HL-60 (cell line): ENCODE measurements at regions not wholly inside any gene's neighbourhood (a gene's known extent, or its start where the extent isn't known, plus 50 kb on each side); places are given as distances from the start of the nearest gene placed in this dataset.

ENCODE experiments used
- DNase-seq, 2 experiments: peaks; one replicate each; pipeline ENCODE4 v3.0.0-alpha.2; 2010 to 2020; ENCODE audit warnings: low read depth in 1 of 2, low spot score in 1 of 2
- H3K27ac ChIP-seq: fragments of 250-450 bp; sonication (Bioruptor Pico); replicated peaks from 2 replicates; pipeline ENCODE4 v1.5.1; 2020; ENCODE audit warnings: mild to moderate bottlenecking, moderate library complexity
- H3K27me3 ChIP-seq: fragments of 250-450 bp; sonication (Bioruptor Pico); 2 replicates; pipeline ENCODE4 v1.5.1; 2021; ENCODE audit warnings: mild to moderate bottlenecking, moderate library complexity; ENCODE audit not compliant: insufficient read depth, poor library complexity, severe bottlenecking
- H3K4me3 ChIP-seq: replicated peaks from 2 replicates; pipeline ENCODE4 v1.5.1; 2011; ENCODE audit warnings: mild to moderate bottlenecking, control low read depth, low read length; ENCODE audit not compliant: insufficient read depth
- GABPA ChIP-seq: IDR thresholded peaks from 2 replicates; pipeline ENCODE4 v1.6.1; 2012; ENCODE audit warnings: low read depth
- POLR2AphosphoS5 ChIP-seq: IDR thresholded peaks from 2 replicates; pipeline ENCODE4 v1.6.1; 2012; ENCODE audit warnings: low read depth
- SPI1 ChIP-seq: IDR thresholded peaks from 2 replicates; pipeline ENCODE4 v1.6.1; 2012; ENCODE audit warnings: low read depth, mild to moderate bottlenecking, borderline replicate concordance
- TF ChIP-seq, protein P1 (sequence below): IDR thresholded peaks from one replicate; pipeline ENCODE4 v1.5.1; 2011; ENCODE audit warnings: low read length, control low read depth, inconsistent platforms; ENCODE audit not compliant: insufficient read depth
- TF ChIP-seq, protein P2 (sequence below): IDR thresholded peaks from 2 replicates; pipeline ENCODE4 v1.6.1; 2012; ENCODE audit warnings: low read depth; ENCODE audit not compliant: insufficient replicate concordance

DNA sequence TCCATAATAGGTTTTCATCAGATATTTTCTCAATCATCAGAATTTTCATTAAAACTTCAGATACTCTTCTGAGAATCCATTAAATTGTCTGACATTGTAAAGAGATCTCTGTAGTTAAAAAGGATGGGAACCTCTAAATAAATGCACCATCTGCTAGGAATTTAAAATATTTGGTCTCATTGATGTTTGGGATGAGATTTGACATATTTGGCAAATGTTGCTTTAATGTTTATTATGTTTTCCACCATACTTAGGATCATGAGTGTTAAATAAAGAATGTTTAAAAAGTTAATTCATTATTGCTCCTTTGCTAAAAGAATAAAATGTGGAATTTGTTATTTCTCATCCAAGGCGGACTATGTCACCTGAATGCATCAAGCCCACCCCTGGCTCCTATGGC is 85.5 kb upstream of the VANGL1 start:
- Histone ChIP-seq H3K27me3 (peaks cover 3% of the 10 kb centered on the region), H3K27ac (no peak overlapping the region), H3K4me3 (no peak overlapping the region)
- no peak for DNase-seq
- TF ChIP-seq POLR2AphosphoS5 = no peak
- TF ChIP-seq SPI1 = no peak
- TF ChIP-seq, protein P1, sequence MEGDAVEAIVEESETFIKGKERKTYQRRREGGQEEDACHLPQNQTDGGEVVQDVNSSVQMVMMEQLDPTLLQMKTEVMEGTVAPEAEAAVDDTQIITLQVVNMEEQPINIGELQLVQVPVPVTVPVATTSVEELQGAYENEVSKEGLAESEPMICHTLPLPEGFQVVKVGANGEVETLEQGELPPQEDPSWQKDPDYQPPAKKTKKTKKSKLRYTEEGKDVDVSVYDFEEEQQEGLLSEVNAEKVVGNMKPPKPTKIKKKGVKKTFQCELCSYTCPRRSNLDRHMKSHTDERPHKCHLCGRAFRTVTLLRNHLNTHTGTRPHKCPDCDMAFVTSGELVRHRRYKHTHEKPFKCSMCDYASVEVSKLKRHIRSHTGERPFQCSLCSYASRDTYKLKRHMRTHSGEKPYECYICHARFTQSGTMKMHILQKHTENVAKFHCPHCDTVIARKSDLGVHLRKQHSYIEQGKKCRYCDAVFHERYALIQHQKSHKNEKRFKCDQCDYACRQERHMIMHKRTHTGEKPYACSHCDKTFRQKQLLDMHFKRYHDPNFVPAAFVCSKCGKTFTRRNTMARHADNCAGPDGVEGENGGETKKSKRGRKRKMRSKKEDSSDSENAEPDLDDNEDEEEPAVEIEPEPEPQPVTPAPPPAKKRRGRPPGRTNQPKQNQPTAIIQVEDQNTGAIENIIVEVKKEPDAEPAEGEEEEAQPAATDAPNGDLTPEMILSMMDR = no peak
- no peak for TF ChIP-seq GABPA

DNA sequence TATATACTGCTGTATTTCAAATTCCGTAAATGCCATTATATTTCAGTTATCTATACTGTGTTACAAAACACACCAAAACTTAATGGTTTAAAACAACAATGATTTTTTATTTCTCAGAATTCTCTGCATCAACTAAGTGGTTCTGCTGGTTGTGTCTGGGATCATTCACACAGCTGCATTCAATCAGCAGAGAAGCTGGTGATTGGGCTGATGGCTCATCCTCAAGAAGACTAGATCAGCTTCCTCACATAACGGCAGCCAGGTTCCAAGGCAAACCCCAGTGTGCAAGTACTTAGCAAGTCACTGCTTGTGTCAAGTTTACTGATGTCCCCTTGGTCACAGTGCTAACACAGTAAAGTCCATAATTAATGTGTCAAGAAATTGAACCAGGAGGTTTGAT is 86.3 kb upstream of the VANGL1 start:
- no peak for TF ChIP-seq GABPA
- no peak for TF ChIP-seq SPI1
- TF ChIP-seq, protein P2, sequence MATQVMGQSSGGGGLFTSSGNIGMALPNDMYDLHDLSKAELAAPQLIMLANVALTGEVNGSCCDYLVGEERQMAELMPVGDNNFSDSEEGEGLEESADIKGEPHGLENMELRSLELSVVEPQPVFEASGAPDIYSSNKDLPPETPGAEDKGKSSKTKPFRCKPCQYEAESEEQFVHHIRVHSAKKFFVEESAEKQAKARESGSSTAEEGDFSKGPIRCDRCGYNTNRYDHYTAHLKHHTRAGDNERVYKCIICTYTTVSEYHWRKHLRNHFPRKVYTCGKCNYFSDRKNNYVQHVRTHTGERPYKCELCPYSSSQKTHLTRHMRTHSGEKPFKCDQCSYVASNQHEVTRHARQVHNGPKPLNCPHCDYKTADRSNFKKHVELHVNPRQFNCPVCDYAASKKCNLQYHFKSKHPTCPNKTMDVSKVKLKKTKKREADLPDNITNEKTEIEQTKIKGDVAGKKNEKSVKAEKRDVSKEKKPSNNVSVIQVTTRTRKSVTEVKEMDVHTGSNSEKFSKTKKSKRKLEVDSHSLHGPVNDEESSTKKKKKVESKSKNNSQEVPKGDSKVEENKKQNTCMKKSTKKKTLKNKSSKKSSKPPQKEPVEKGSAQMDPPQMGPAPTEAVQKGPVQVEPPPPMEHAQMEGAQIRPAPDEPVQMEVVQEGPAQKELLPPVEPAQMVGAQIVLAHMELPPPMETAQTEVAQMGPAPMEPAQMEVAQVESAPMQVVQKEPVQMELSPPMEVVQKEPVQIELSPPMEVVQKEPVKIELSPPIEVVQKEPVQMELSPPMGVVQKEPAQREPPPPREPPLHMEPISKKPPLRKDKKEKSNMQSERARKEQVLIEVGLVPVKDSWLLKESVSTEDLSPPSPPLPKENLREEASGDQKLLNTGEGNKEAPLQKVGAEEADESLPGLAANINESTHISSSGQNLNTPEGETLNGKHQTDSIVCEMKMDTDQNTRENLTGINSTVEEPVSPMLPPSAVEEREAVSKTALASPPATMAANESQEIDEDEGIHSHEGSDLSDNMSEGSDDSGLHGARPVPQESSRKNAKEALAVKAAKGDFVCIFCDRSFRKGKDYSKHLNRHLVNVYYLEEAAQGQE = no peak
- TF ChIP-seq, protein P1 = no peak
- TF ChIP-seq POLR2AphosphoS5 = no peak
- Histone ChIP-seq H3K27ac (no peak overlapping the region), H3K27me3 (peaks cover 3% of the 10 kb centered on the region), H3K4me3 (no peak overlapping the region)
- no peak for DNase-seq

DNA sequence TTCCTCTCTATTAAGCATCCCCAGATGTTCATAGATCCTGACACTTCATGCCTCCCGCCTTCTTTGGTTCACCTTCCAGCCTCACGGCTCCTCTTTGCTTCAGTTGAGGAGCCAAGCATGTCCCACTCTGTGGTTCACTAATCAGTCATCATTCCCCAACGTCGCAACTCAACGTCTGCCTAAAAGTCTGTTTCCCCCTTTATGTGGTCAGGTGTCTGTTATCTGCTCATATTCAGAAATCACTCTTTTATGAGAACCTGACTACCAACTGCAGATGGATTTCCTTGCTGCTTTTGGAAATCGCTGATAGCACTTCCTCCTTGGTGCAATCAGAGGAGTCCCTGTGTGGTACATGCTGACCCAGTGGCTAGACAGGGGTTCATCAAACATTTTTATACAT is 94.1 kb upstream of the VANGL1 start:
- no peak for DNase-seq
- Histone ChIP-seq H3K4me3 (no peak overlapping the region), H3K27me3 (peaks cover 8% of the 10 kb centered on the region), H3K27ac (no peak overlapping the region)
- no peak for TF ChIP-seq GABPA
- TF ChIP-seq, protein P1 = no peak
- no peak for TF ChIP-seq POLR2AphosphoS5
- TF ChIP-seq SPI1 = no peak
- TF ChIP-seq, protein P2 = no peak

DNA sequence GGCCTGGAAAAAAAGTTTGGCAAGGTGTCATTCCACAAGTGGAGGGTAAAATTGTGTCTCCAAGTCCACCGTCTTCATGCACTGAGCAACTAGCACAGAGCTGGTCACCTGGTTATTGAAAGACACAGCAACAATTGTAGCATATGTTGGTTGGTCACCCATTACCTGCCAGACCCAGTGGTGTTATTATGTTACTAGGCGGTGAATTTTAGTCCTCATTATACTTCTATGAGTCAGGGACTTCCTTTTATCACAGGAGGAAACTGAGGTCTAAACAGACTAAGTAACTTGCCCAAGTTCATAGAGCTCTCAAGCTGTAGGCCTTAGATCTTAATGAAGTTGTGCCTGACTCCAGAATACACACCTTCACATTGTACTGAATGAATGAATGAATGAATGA is 94.9 kb upstream of the VANGL1 start:
- TF ChIP-seq, protein P1 = no peak
- TF ChIP-seq, protein P2 = no peak
- no peak for TF ChIP-seq POLR2AphosphoS5
- TF ChIP-seq SPI1 = no peak
- TF ChIP-seq GABPA = no peak
- H3K27me3 ChIP-seq = peaks cover 5% of the 10 kb centered on the region
- no peak overlapping the region for H3K4me3 ChIP-seq
- H3K27ac ChIP-seq = no peak overlapping the region
- no peak for DNase-seq
